SK-N-SH treated with all-trans-retinoic acid at 6 μM for 48 hours (cell line): ENCODE measurements at regions not wholly inside any gene's neighbourhood (a gene's known extent, or its start where the extent isn't known, plus 50 kb on each side); places are given as distances from the start of the nearest gene placed in this dataset.

Experiments
- GLIS3 ChIP-seq: fragments of 250-450 bp; sonication (Bioruptor Pico); IDR thresholded peaks from 2 replicates; pipeline ENCODE4 v1.5.0; 2020; ENCODE audit warnings: mild to moderate bottlenecking, moderate library complexity
- OSR1 ChIP-seq: fragments of 250-450 bp; sonication (Bioruptor Pico); IDR thresholded peaks from 2 replicates; pipeline ENCODE4 v1.8.0; 2022; ENCODE audit warnings: moderate library complexity, mild to moderate bottlenecking, inconsistent platforms
- PPARA ChIP-seq: fragments of 250-450 bp; sonication (Bioruptor Pico); IDR thresholded peaks from 2 replicates; pipeline ENCODE4 v1.5.0; 2020; ENCODE audit warnings: mild to moderate bottlenecking, borderline replicate concordance
- ZFP30 ChIP-seq: fragments of 450-650 bp; formaldehyde crosslinking; IDR thresholded peaks from 2 replicates; pipeline ENCODE4 v1.5.0; 2022; ENCODE audit warnings: mild to moderate bottlenecking, moderate library complexity
- ZNF565 ChIP-seq: fragments of 450-650 bp; formaldehyde crosslinking; conservative IDR thresholded peaks from 2 replicates; pipeline ENCODE4 v1.5.0; 2020; ENCODE audit warnings: low read depth, mild to moderate bottlenecking, moderate library complexity
- TF ChIP-seq, protein P1 (sequence below): fragments of 250-450 bp; sonication (Bioruptor Pico); IDR thresholded peaks from 2 replicates; pipeline ENCODE4 v1.5.1; 2020; ENCODE audit warnings: low read depth, mild to moderate bottlenecking, moderate library complexity
- TF ChIP-seq, protein P2 (sequence below): fragments of 250-450 bp; sonication (Bioruptor Pico); IDR thresholded peaks from 2 replicates; pipeline ENCODE4 v1.8.0; 2021; ENCODE audit warnings: low read depth, mild to moderate bottlenecking, moderate library complexity, borderline replicate concordance

DNA sequence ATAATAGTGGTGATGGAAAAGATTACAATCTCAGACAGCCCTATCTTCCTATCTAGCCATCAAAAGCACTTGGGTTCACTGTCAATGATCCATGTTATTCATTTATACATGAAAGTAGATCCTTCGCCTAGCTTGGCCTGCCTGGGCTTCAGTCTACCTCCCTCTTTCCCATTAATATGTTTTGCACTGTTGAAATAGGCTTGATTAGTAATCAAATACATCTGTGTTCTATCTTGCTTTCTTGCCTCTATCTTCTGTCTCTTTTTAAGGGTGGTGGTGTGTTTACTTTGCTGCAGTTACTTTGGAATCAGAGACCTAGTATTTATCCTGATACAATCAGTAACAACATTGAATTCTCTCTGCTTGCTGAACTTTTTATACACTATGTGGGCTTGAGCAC is 521.2 kb downstream of the TNS1 start:
- TF ChIP-seq, protein P1, sequence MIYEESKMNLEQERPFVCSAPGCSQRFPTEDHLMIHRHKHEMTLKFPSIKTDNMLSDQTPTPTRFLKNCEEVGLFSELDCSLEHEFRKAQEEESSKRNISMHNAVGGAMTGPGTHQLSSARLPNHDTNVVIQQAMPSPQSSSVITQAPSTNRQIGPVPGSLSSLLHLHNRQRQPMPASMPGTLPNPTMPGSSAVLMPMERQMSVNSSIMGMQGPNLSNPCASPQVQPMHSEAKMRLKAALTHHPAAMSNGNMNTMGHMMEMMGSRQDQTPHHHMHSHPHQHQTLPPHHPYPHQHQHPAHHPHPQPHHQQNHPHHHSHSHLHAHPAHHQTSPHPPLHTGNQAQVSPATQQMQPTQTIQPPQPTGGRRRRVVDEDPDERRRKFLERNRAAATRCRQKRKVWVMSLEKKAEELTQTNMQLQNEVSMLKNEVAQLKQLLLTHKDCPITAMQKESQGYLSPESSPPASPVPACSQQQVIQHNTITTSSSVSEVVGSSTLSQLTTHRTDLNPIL (CRISPR knock-in tag), result no peak
- TF ChIP-seq, protein P2, sequence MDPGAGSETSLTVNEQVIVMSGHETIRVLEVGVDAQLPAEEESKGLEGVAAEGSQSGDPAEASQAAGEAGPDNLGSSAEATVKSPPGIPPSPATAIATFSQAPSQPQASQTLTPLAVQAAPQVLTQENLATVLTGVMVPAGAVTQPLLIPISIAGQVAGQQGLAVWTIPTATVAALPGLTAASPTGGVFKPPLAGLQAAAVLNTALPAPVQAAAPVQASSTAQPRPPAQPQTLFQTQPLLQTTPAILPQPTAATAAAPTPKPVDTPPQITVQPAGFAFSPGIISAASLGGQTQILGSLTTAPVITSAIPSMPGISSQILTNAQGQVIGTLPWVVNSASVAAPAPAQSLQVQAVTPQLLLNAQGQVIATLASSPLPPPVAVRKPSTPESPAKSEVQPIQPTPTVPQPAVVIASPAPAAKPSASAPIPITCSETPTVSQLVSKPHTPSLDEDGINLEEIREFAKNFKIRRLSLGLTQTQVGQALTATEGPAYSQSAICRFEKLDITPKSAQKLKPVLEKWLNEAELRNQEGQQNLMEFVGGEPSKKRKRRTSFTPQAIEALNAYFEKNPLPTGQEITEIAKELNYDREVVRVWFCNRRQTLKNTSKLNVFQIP (CRISPR knock-in tag), result no peak
- TF ChIP-seq PPARA (no peak), ZFP30 (CRISPR knock-in tag) (no peak), OSR1 (CRISPR knock-in tag) (no peak), ZNF565 (CRISPR knock-in tag) (no peak), GLIS3 (CRISPR knock-in tag) (no peak)
